GM23338 (cell line): ENCODE measurements at regions not wholly inside any gene's neighbourhood (a gene's known extent, or its start where the extent isn't known, plus 50 kb on each side); places are given as distances from the start of the nearest gene placed in this dataset.

Experiments used
- ATAC-seq: fragments of 200-7000 bp; cut with Tn5 transposase; 3 replicates; pipeline ENCODE4 v1.9.1; 2020
- DNase-seq: peaks from one replicate; pipeline ENCODE4 v3.0.0-alpha.2; 2015; ENCODE audit warnings: low spot score
- H2AFZ ChIP-seq: fragments of 200-600 bp; sonication (generic); 2 replicates; pipeline ENCODE4 v1.8.0; 2016; ENCODE audit warnings: antibody characterized with exemption, mild to moderate bottlenecking, moderate library complexity
- H3F3A ChIP-seq: fragments of 200-600 bp; sonication (generic); replicated peaks from 2 replicates; pipeline ENCODE4 v1.8.0; 2017; ENCODE audit warnings: antibody characterized with exemption, mixed run types, low read depth
- H3K27ac ChIP-seq: fragments of 200-600 bp; sonication (generic); 2 replicates; pipeline ENCODE4 v1.6.1; 2016; ENCODE audit warnings: low read depth
- H3K27me3 ChIP-seq: fragments of 200-600 bp; sonication (generic); 2 replicates; pipeline ENCODE4 v1.8.0; 2016; ENCODE audit warnings: mild to moderate bottlenecking, mixed run types, moderate library complexity; ENCODE audit not compliant: insufficient read depth
- H3K36me3 ChIP-seq: fragments of 200-600 bp; sonication (generic); 2 replicates; pipeline ENCODE4 v1.8.0; 2016; ENCODE audit warnings: mild to moderate bottlenecking; ENCODE audit not compliant: insufficient read depth
- H3K4me1 ChIP-seq: fragments of 200-600 bp; sonication (generic); 2 replicates; pipeline ENCODE4 v1.8.0; 2016; ENCODE audit warnings: mild to moderate bottlenecking, moderate library complexity; ENCODE audit not compliant: insufficient read depth
- H3K4me2 ChIP-seq: fragments of 200-600 bp; sonication (generic); 2 replicates; pipeline ENCODE4 v1.7.1; 2017; ENCODE audit warnings: mixed run types
- H3K4me3 ChIP-seq: fragments of 200-600 bp; sonication (generic); 2 replicates; pipeline ENCODE4 v1.6.1; 2016; ENCODE audit warnings: mixed run types
- H3K79me2 ChIP-seq: fragments of 200-600 bp; sonication (generic); replicated peaks from 2 replicates; pipeline ENCODE4 v1.8.0; 2017; ENCODE audit warnings: mild to moderate bottlenecking; ENCODE audit not compliant: insufficient read depth
- H3K9me2 ChIP-seq: fragments of 200-600 bp; sonication (generic); 2 replicates; pipeline ENCODE4 v1.8.0; 2017; ENCODE audit not compliant: insufficient read depth
- H4K20me1 ChIP-seq: fragments of 200-600 bp; sonication (generic); replicated peaks from 2 replicates; pipeline ENCODE4 v1.8.0; 2017; ENCODE audit warnings: mild to moderate bottlenecking; ENCODE audit not compliant: insufficient read depth
- H3K27ac Mint-ChIP-seq: 2 replicates; pipeline ENCODE4 v1.8.0; 2020; ENCODE audit warnings: inconsistent platforms, mild to moderate bottlenecking, moderate library complexity, mixed read lengths
- H3K27me3 Mint-ChIP-seq: 3 replicates; pipeline ENCODE4 v1.8.0; 2022; ENCODE audit warnings: low read depth, mild to moderate bottlenecking, moderate library complexity, mixed read lengths, inconsistent platforms; ENCODE audit not compliant: insufficient read depth, poor library complexity
- H3K36me3 Mint-ChIP-seq: 3 replicates; pipeline ENCODE4 v1.8.0; 2021; ENCODE audit warnings: low read depth, mild to moderate bottlenecking, inconsistent platforms, moderate library complexity, mixed read lengths
- H3K4me1 Mint-ChIP-seq: 3 replicates; pipeline ENCODE4 v1.8.0; 2020; ENCODE audit warnings: mild to moderate bottlenecking, inconsistent platforms, mixed read lengths
- H3K4me3 Mint-ChIP-seq: 3 replicates; pipeline ENCODE4 v1.8.0; 2021; ENCODE audit warnings: moderate library complexity, mild to moderate bottlenecking, inconsistent platforms, mixed read lengths
- H3K9me3 Mint-ChIP-seq: 3 replicates; pipeline ENCODE4 v1.8.0; 2020; ENCODE audit warnings: moderate library complexity, mild to moderate bottlenecking, inconsistent platforms, mixed read lengths
- CTCF ChIP-seq, 2 experiments: fragments of 200-600 bp in 1 of 2; sonication (generic) in 1 of 2; conservative IDR thresholded peaks; 2 replicates each; pipeline versions ENCODE4 v1.5.1 to v1.6.1; 2016 to 2017; ENCODE audit warnings: antibody characterized with exemption in 2 of 2, low read depth in 2 of 2, mild to moderate bottlenecking in 2 of 2, moderate library complexity in 1 of 2
- ETS1 ChIP-seq: IDR thresholded peaks from 2 replicates; pipeline ENCODE4 v1.6.1; 2016; ENCODE audit warnings: antibody characterized with exemption
- JUNB ChIP-seq: IDR thresholded peaks from one replicate; pipeline ENCODE4 v1.6.1; 2016; ENCODE audit warnings: antibody characterized with exemption; ENCODE audit not compliant: unreplicated experiment
- NANOG ChIP-seq: IDR thresholded peaks from 2 replicates; pipeline ENCODE4 v1.6.1; 2016; ENCODE audit warnings: antibody characterized with exemption, borderline replicate concordance
- STAT1 ChIP-seq: IDR thresholded peaks from one replicate; pipeline ENCODE4 v1.6.1; 2016; ENCODE audit warnings: antibody characterized with exemption; ENCODE audit not compliant: unreplicated experiment
- ZNF331 ChIP-seq: fragments of 250-450 bp; sonication (Bioruptor Pico); IDR thresholded peaks from 2 replicates; pipeline ENCODE4 v1.5.0; 2020; ENCODE audit warnings: low read depth, mild to moderate bottlenecking, moderate library complexity
- ZNF462 ChIP-seq: fragments of 250-450 bp; sonication (Bioruptor Pico); IDR thresholded peaks from 2 replicates; pipeline ENCODE4 v1.5.0; 2020; ENCODE audit warnings: mild to moderate bottlenecking, moderate library complexity

GRCh38 chr4:186915816-186916215 lies 192.2 kb upstream of the FAT1 start (continued):
- TF ChIP-seq ZNF462 (CRISPR knock-in tag): no peak
- TF ChIP-seq ZNF331 (CRISPR knock-in tag): no peak

- no peak overlapping the region for H3K27ac Mint-ChIP-seq
- H3K9me3 Mint-ChIP-seq: no peaks in the 10 kb centered on the region
- Histone ChIP-seq H3K36me3 (no peaks in the 10 kb centered on the region), H3K9me2 (no peaks in the 10 kb centered on the region), H3K4me1 (peaks cover 10% of the 10 kb centered on the region; the same call in 1 of the 2 replicates), H3K79me2 (no peaks in the 10 kb centered on the region), H4K20me1 (no peaks in the 10 kb centered on the region), H3F3A (no peaks in the 10 kb centered on the region), H2AFZ (no peak overlapping the region), H3K27me3 (no peaks in the 10 kb centered on the region), H3K4me2 (no peak overlapping the region), H3K27ac (no peak overlapping the region), H3K4me3 (no peak overlapping the region)
- peaks cover 2% of the 10 kb centered on the region for H3K27me3 Mint-ChIP-seq
- no peak overlapping the region for H3K4me3 Mint-ChIP-seq
- no peaks in the 10 kb centered on the region for H3K36me3 Mint-ChIP-seq
- no peak for DNase-seq
- H3K4me1 Mint-ChIP-seq: peaks cover 17% of the 10 kb centered on the region
- ATAC-seq: no peak
- no peak for TF ChIP-seq JUNB
- TF ChIP-seq ETS1: no peak
- TF ChIP-seq NANOG: no peak
- no peak for TF ChIP-seq STAT1
- TF ChIP-seq CTCF (conservative IDR thresholded peaks at IDR 0.05; ENCODE audit: low read depth in 2 of 2): no peak
- TF ChIP-seq ZNF462 (CRISPR knock-in tag): no peak
Measured at GRCh38 chr4:186917136-186917535, 193.5 kb upstream of the FAT1 start.
